Left ventricle myocardium inferior (tissue), 1 donor: ENCODE measurements at regions not wholly inside any gene's neighbourhood (a gene's known extent, or its start where the extent isn't known, plus 50 kb on each side); places are given as distances from the start of the nearest gene placed in this dataset.

Experiments used
- DNase-seq: peaks from one replicate; pipeline ENCODE4 v3.0.0-alpha.2; 2020
- H3K27ac ChIP-seq: fragments of 200-600 bp; replicated peaks from 2 replicates; pipeline ENCODE4 v1.8.0; 2021
- H3K27me3 ChIP-seq: fragments of 200-600 bp; 2 replicates; pipeline ENCODE4 v1.8.0; 2021; ENCODE audit warnings: low read depth
- H3K36me3 ChIP-seq: fragments of 200-600 bp; 2 replicates; pipeline ENCODE4 v1.8.0; 2021
- H3K4me1 ChIP-seq: fragments of 200-600 bp; 2 replicates; pipeline ENCODE4 v1.8.0; 2021
- H3K4me3 ChIP-seq: fragments of 200-600 bp; 2 replicates; pipeline ENCODE4 v1.8.0; 2021; ENCODE audit warnings: mild to moderate bottlenecking, moderate library complexity
- H3K9me3 ChIP-seq: fragments of 200-600 bp; replicated peaks from 2 replicates; pipeline ENCODE4 v1.8.0; 2021
- intact Hi-C: fragments of 100-400 bp; cut with micrococcal nuclease; formaldehyde crosslinking; loops from one replicate; pipeline ENCODE4 v1.11.0; 2022
- TF ChIP-seq, protein P1 (sequence below): fragments of 200-600 bp; IDR thresholded peaks from 2 replicates; pipeline ENCODE4 v1.8.0; 2021; ENCODE audit warnings: antibody characterized with exemption, mild to moderate bottlenecking, borderline replicate concordance
- donor health status: DM: no; HTN: yes; CAD: no; lungs with severe emphysema.

DNA sequence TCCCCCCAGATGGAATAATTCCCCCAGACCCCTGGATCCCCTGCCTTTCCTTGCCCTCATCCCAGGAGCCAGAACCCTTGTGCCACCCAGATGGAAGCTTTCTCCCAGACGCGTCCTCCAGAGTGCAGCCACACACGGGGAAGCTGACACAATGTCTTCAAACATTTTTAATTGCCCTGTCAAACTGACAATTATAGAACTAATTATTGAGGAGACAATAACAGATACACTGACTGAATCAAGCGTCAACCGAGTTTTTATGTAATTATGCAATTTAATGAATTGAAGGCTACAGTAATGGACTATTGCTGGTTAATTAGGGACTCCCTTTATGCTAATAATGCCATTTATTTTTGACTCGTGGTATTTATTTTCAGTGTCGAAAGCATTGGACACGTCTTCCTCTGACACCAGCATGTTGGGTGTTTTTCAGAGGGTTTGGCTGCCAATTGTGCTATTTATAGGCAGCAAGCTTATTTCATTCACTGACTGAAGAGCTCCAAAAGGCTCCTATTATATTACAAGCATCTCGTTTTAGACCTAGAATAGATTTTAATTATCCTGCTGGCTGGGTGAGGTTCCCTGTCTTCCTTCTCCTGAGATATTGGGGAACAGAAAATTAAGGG lies 298.2 kb upstream of the C16orf82 start:
- intact Hi-C loops = no loop called here
- Histone ChIP-seq H3K36me3 (no peaks in the 10 kb centered on the region), H3K4me3 (no peak overlapping the region), H3K9me3 (no peaks in the 10 kb centered on the region), H3K27me3 (no peaks in the 10 kb centered on the region), H3K27ac (no peak overlapping the region), H3K4me1 (no peaks in the 10 kb centered on the region)
- TF ChIP-seq, protein P1, sequence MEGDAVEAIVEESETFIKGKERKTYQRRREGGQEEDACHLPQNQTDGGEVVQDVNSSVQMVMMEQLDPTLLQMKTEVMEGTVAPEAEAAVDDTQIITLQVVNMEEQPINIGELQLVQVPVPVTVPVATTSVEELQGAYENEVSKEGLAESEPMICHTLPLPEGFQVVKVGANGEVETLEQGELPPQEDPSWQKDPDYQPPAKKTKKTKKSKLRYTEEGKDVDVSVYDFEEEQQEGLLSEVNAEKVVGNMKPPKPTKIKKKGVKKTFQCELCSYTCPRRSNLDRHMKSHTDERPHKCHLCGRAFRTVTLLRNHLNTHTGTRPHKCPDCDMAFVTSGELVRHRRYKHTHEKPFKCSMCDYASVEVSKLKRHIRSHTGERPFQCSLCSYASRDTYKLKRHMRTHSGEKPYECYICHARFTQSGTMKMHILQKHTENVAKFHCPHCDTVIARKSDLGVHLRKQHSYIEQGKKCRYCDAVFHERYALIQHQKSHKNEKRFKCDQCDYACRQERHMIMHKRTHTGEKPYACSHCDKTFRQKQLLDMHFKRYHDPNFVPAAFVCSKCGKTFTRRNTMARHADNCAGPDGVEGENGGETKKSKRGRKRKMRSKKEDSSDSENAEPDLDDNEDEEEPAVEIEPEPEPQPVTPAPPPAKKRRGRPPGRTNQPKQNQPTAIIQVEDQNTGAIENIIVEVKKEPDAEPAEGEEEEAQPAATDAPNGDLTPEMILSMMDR = no peak
- DNase-seq = no peak

DNA sequence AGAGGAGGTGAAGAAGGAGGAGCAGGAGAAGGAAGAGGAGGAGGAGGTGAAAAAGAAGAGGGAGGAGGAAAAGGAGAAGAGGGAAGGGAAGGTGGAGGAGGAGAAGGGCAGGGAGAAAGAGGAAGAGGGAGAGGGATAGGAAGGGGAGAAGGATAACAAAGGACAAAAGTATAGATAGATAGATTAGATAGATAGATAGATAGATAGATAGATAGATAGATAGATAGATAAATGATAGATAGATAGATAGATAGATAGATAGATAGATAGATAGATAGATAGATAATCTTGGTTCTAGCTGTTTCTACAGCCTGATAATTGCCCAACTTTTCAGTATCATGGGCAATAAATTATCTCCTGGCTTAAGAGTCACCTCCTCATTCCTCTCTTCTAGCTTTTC lies 296.2 kb upstream of the C16orf82 start:
- TF ChIP-seq, protein P1 = no peak
- Histone ChIP-seq H3K9me3 (no peaks in the 10 kb centered on the region), H3K4me1 (no peaks in the 10 kb centered on the region), H3K4me3 (no peak overlapping the region), H3K36me3 (no peaks in the 10 kb centered on the region), H3K27ac (no peak overlapping the region), H3K27me3 (peaks cover 12% of the 10 kb centered on the region)
- no peak for DNase-seq
- intact Hi-C loops = no loop called here

DNA sequence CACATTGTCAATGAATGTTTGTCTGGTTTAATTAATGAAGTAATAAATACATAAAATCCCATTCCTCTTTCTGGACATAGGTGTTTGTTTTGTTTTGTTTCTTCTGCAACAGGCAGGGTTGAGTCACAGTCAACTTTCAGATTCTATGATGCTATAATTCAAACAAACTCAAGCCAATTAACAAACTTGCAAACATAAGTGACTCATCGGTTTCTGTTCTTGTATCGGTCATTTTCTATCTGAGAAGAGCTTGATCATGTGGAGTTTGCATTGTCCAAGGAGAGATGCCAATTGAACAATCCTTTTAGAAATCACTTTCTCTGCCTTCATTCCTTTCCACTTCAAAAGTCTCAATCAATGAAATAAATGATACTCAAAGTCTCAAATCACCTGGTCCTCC lies 294.2 kb upstream of the C16orf82 start:
- H3K27me3 ChIP-seq = peaks cover 16% of the 10 kb centered on the region
- DNase-seq = no peak
- no peaks in the 10 kb centered on the region for H3K9me3 ChIP-seq
- H3K27ac ChIP-seq = no peak overlapping the region
- TF ChIP-seq, protein P1 = no peak
- no peak overlapping the region for H3K4me3 ChIP-seq
- H3K36me3 ChIP-seq = no peaks in the 10 kb centered on the region
- no peaks in the 10 kb centered on the region for H3K4me1 ChIP-seq
- intact Hi-C loops = no loop called here

DNA sequence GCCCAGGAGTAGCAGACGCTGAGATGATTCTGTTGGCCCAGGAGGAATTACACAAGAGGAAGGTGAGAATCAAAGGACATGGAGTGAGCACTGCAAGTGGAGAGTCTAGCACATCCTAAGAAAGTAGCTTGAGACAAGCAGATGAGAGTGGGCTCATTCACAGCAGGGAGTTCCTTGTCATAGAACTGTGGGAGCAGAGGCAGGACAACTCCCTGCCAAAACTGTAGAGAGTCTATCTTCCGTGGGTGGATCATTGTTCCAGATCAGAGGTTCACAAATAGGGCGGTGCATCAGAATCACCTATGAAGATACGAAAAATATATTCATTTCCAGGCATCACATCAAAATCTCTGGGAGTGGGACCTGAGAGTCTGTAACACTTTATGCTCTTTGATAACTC lies 288.9 kb upstream of the C16orf82 start:
- no peaks in the 10 kb centered on the region for H3K36me3 ChIP-seq
- intact Hi-C loops = no loop called here

DNA sequence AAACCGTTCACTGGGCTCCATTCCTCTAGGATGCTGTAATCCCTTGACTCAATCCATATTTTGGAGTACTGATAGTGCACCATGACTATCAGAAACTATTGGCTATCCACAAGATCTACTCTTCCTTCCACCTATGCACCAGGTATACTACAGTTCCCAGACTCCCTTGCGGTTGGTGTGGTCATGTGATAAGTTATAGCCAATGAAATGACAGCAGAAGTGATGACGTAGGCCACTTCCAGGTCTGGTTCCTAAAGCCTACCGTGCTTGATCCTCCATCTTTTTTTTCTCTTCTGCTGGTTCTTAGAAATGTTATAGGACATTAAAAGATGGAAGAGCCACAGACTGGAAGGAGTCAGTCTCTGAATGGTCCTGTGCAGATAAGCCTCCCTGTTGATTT lies 278.8 kb upstream of the C16orf82 start:
- intact Hi-C loops = no loop called here
- DNase-seq = no peak
- Histone ChIP-seq H3K4me1 (no peaks in the 10 kb centered on the region), H3K27ac (no peak overlapping the region), H3K9me3 (no peaks in the 10 kb centered on the region), H3K27me3 (no peaks in the 10 kb centered on the region), H3K4me3 (no peak overlapping the region), H3K36me3 (no peaks in the 10 kb centered on the region)
- TF ChIP-seq, protein P1 = no peak

More for the DNA sequence above, 288.9 kb upstream of the C16orf82 start:
- TF ChIP-seq, protein P1 = no peak
- H3K9me3 ChIP-seq = no peaks in the 10 kb centered on the region
- peaks cover 26% of the 10 kb centered on the region for H3K27me3 ChIP-seq
- no peaks in the 10 kb centered on the region for H3K4me1 ChIP-seq
- no peak for DNase-seq
- H3K27ac ChIP-seq = no peak overlapping the region
- no peak overlapping the region for H3K4me3 ChIP-seq
